DOHH2 (cell line): ENCODE measurements at regions not wholly inside any gene's neighbourhood (a gene's known extent, or its start where the extent isn't known, plus 50 kb on each side); places are given as distances from the start of the nearest gene placed in this dataset.

ENCODE experiments used
- CTCF ChIP-seq: fragments of 200-600 bp; sonication (generic); IDR thresholded peaks from one replicate; pipeline ENCODE4 v1.5.1; 2014; ENCODE audit warnings: antibody characterized with exemption, mild to moderate bottlenecking, low read depth, low read length; ENCODE audit not compliant: poor library complexity, severe bottlenecking
- EZH2phosphoT487 ChIP-seq: fragments of 200-600 bp; sonication (generic); IDR thresholded peaks from 2 replicates; pipeline ENCODE4 v1.6.1; 2017; ENCODE audit warnings: borderline replicate concordance, mild to moderate bottlenecking, antibody characterized with exemption, low read length, moderate library complexity, mixed read lengths

- TF ChIP-seq CTCF (no peak), EZH2phosphoT487 (no peak)
Measured at GRCh38 chr12:126027825-126028224, 962.6 kb downstream of the AACS start.
